ENCODE measurements at regions not wholly inside any gene's neighbourhood (a gene's known extent, or its start where the extent isn't known, plus 50 kb on each side); places are given as distances from the start of the nearest gene placed in this dataset.

- H3K9me3 Mint-ChIP-seq = peaks cover 23% of the 10 kb centered on the region
- no peak overlapping the region for H3K4me3 Mint-ChIP-seq
Measured at GRCh38 chr4:23547601-23548000, 342.2 kb downstream of the PPARGC1A start.

GRCh38 chr4:23547096-23547495 lies 342.8 kb downstream of the PPARGC1A start:
- Mint-ChIP-seq H3K27me3 (no peaks in the 10 kb centered on the region), H3K27ac (no peak overlapping the region)
- ATAC-seq = no peak

More at GRCh38 chr4:23547601-23548000, 342.2 kb downstream of the PPARGC1A start:
- Mint-ChIP-seq H3K36me3 (peaks cover 5% of the 10 kb centered on the region), H3K27ac (no peak overlapping the region), H3K27me3 (no peaks in the 10 kb centered on the region), H3K4me1 (ENCODE audit: low read depth in 2 of 2) (no peaks in the 10 kb centered on the region)
- ATAC-seq = no peak
- DNase-seq (ENCODE audit: low spot score) = no peak

GRCh38 chr4:23539969-23540569 lies 349.8 kb downstream of the PPARGC1A start:
- Mint-ChIP-seq H3K27me3 (no peaks in the 10 kb centered on the region), H3K36me3 (no peaks in the 10 kb centered on the region), H3K9me3 (peaks cover 30% of the 10 kb centered on the region), H3K4me1 (ENCODE audit: low read depth in 2 of 2) (no peaks in the 10 kb centered on the region), H3K4me3 (no peak overlapping the region), H3K27ac (no peak overlapping the region)
- DNase-seq (ENCODE audit: low spot score) = no peak
- ATAC-seq = no peak

More at GRCh38 chr4:23547096-23547495, 342.8 kb downstream of the PPARGC1A start:
- no peak for DNase-seq (ENCODE audit: low spot score)
- Mint-ChIP-seq H3K9me3 (peaks cover 23% of the 10 kb centered on the region), H3K4me3 (no peak overlapping the region), H3K4me1 (ENCODE audit: low read depth in 2 of 2) (no peaks in the 10 kb centered on the region), H3K36me3 (peaks cover 5% of the 10 kb centered on the region)

GRCh38 chr4:23533859-23534258 lies 356.0 kb downstream of the PPARGC1A start:
- Mint-ChIP-seq H3K36me3 (no peaks in the 10 kb centered on the region), H3K4me1 (ENCODE audit: low read depth in 2 of 2) (no peaks in the 10 kb centered on the region), H3K27me3 (no peaks in the 10 kb centered on the region), H3K9me3 (peaks cover 18% of the 10 kb centered on the region), H3K4me3 (no peak overlapping the region), H3K27ac (no peak overlapping the region)
- ATAC-seq = no peak
- DNase-seq (ENCODE audit: low spot score) = no peak

GRCh38 chr4:23516716-23517115 lies 373.1 kb downstream of the PPARGC1A start:
- H3K9me3 Mint-ChIP-seq = peaks cover 7% of the 10 kb centered on the region
- ATAC-seq = no peak

GRCh38 chr4:23504083-23504482 lies 385.8 kb downstream of the PPARGC1A start:
- Mint-ChIP-seq H3K4me1 (ENCODE audit: low read depth in 2 of 2) (no peaks in the 10 kb centered on the region), H3K27ac (no peak overlapping the region), H3K9me3 (peaks cover 17% of the 10 kb centered on the region), H3K4me3 (no peak overlapping the region), H3K36me3 (peaks cover 5% of the 10 kb centered on the region), H3K27me3 (no peaks in the 10 kb centered on the region)
- ATAC-seq (no peak), DNase-seq (ENCODE audit: low spot score) (no peak)

More at GRCh38 chr4:23516716-23517115, 373.1 kb downstream of the PPARGC1A start:
- DNase-seq (ENCODE audit: low spot score) = no peak
- no peaks in the 10 kb centered on the region for H3K4me1 Mint-ChIP-seq (ENCODE audit: low read depth in 2 of 2)
- no peak overlapping the region for H3K4me3 Mint-ChIP-seq
- no peaks in the 10 kb centered on the region for H3K36me3 Mint-ChIP-seq
- no peaks in the 10 kb centered on the region for H3K27me3 Mint-ChIP-seq
- H3K27ac Mint-ChIP-seq = no peak overlapping the region

- H3K36me3 Mint-ChIP-seq = no peaks in the 10 kb centered on the region
- no peaks in the 10 kb centered on the region for H3K27me3 Mint-ChIP-seq
- H3K4me1 Mint-ChIP-seq (ENCODE audit: low read depth in 2 of 2) = no peaks in the 10 kb centered on the region
- DNase-seq (ENCODE audit: low spot score) = no peak
- H3K9me3 Mint-ChIP-seq = peaks cover 12% of the 10 kb centered on the region
- no peak overlapping the region for H3K4me3 Mint-ChIP-seq
- no peak for ATAC-seq
- H3K27ac Mint-ChIP-seq = no peak overlapping the region
Measured at GRCh38 chr4:23500894-23501449, 388.9 kb downstream of the PPARGC1A start.

GRCh38 chr4:23485801-23486200 lies 404.0 kb downstream of the PPARGC1A start:
- ATAC-seq (no peak), DNase-seq (ENCODE audit: low spot score) (no peak)
- no peak overlapping the region for H3K27ac Mint-ChIP-seq
- H3K4me3 Mint-ChIP-seq = no peak overlapping the region
- H3K27me3 Mint-ChIP-seq = no peaks in the 10 kb centered on the region
- no peaks in the 10 kb centered on the region for H3K4me1 Mint-ChIP-seq (ENCODE audit: low read depth in 2 of 2)
- H3K9me3 Mint-ChIP-seq = peaks cover 9% of the 10 kb centered on the region
- no peaks in the 10 kb centered on the region for H3K36me3 Mint-ChIP-seq

GRCh38 chr4:23484689-23485088 lies 405.2 kb downstream of the PPARGC1A start:
- Mint-ChIP-seq H3K27me3 (no peaks in the 10 kb centered on the region), H3K9me3 (peaks cover 13% of the 10 kb centered on the region), H3K36me3 (no peaks in the 10 kb centered on the region), H3K27ac (no peak overlapping the region), H3K4me3 (no peak overlapping the region), H3K4me1 (ENCODE audit: low read depth in 2 of 2) (no peaks in the 10 kb centered on the region)
- DNase-seq (ENCODE audit: low spot score) = no peak
- no peak for ATAC-seq

GRCh38 chr4:23483320-23483960 lies 406.4 kb downstream of the PPARGC1A start:
- ATAC-seq = no peak
- Mint-ChIP-seq H3K36me3 (no peaks in the 10 kb centered on the region), H3K27ac (no peak overlapping the region)

GRCh38 chr4:23481566-23481965 lies 408.3 kb downstream of the PPARGC1A start:
- no peaks in the 10 kb centered on the region for H3K27me3 Mint-ChIP-seq
- no peak overlapping the region for H3K4me3 Mint-ChIP-seq
- DNase-seq (ENCODE audit: low spot score) = no peak

More at GRCh38 chr4:23483320-23483960, 406.4 kb downstream of the PPARGC1A start:
- no peaks in the 10 kb centered on the region for H3K4me1 Mint-ChIP-seq (ENCODE audit: low read depth in 2 of 2)
- no peak for DNase-seq (ENCODE audit: low spot score)
- H3K27me3 Mint-ChIP-seq = no peaks in the 10 kb centered on the region
- no peak overlapping the region for H3K4me3 Mint-ChIP-seq
- peaks cover 9% of the 10 kb centered on the region for H3K9me3 Mint-ChIP-seq

GRCh38 chr4:23477905-23478304 lies 411.9 kb downstream of the PPARGC1A start:
- peaks cover 16% of the 10 kb centered on the region for H3K9me3 Mint-ChIP-seq
- no peak overlapping the region for H3K27ac Mint-ChIP-seq
- no peaks in the 10 kb centered on the region for H3K4me1 Mint-ChIP-seq (ENCODE audit: low read depth in 2 of 2)
- H3K4me3 Mint-ChIP-seq = no peak overlapping the region
- no peaks in the 10 kb centered on the region for H3K27me3 Mint-ChIP-seq
- DNase-seq (ENCODE audit: low spot score) (no peak), ATAC-seq (no peak)
- no peaks in the 10 kb centered on the region for H3K36me3 Mint-ChIP-seq

More at GRCh38 chr4:23481566-23481965, 408.3 kb downstream of the PPARGC1A start:
- Mint-ChIP-seq H3K4me1 (ENCODE audit: low read depth in 2 of 2) (no peaks in the 10 kb centered on the region), H3K9me3 (peaks cover 9% of the 10 kb centered on the region), H3K36me3 (no peaks in the 10 kb centered on the region), H3K27ac (no peak overlapping the region)
- ATAC-seq = no peak

- Mint-ChIP-seq H3K9me3 (peaks cover 23% of the 10 kb centered on the region), H3K4me1 (ENCODE audit: low read depth in 2 of 2) (no peaks in the 10 kb centered on the region)
Measured at GRCh38 chr4:23476515-23477090, 413.2 kb downstream of the PPARGC1A start.

GRCh38 chr4:23463071-23463470 lies 426.8 kb downstream of the PPARGC1A start:
- Mint-ChIP-seq H3K27ac (no peak overlapping the region), H3K9me3 (peaks cover 5% of the 10 kb centered on the region), H3K4me3 (no peak overlapping the region), H3K4me1 (ENCODE audit: low read depth in 2 of 2) (no peaks in the 10 kb centered on the region), H3K27me3 (no peaks in the 10 kb centered on the region), H3K36me3 (peaks cover under 1% of the 10 kb centered on the region)
- ATAC-seq (no peak), DNase-seq (ENCODE audit: low spot score) (no peak)

More at GRCh38 chr4:23476515-23477090, 413.2 kb downstream of the PPARGC1A start:
- peaks cover 9% of the 10 kb centered on the region for H3K36me3 Mint-ChIP-seq
- H3K4me3 Mint-ChIP-seq = no peak overlapping the region
- no peak overlapping the region for H3K27ac Mint-ChIP-seq
- ATAC-seq (no peak), DNase-seq (ENCODE audit: low spot score) (no peak)
- H3K27me3 Mint-ChIP-seq = no peaks in the 10 kb centered on the region
